GM19238 (cell line): ENCODE measurements at regions not wholly inside any gene's neighbourhood (a gene's known extent, or its start where the extent isn't known, plus 50 kb on each side); places are given as distances from the start of the nearest gene placed in this dataset.
"Not testable (repeated sequence)": the region's sequence is repeated elsewhere in the genome, so short reads cannot be mapped to it uniquely, and the experiment has no call there.

ENCODE experiments used
- DNase-seq: peaks from one replicate; pipeline ENCODE4 v3.0.0; 2011; ENCODE audit warnings: low spot score; ENCODE audit not compliant: insufficient read length

DNA sequence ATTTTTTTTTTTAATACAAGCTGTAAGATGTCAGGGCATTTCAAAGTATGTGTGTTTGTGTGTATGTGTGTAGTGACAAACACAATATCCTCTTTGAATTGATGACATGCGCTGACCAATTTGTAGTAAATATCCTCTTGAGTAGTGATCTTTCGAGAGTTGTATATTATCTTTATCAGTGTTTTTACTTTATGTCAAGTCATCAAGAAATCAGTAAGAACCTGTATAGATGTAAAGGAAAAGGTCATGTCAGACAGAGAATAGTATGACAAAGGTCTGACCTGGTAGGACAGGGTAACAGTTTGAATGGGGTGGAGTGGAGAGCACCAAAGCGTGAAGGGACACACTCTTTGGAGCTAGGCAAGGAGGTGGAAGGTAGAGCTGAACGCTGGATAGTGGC is 1931.4 kb upstream of the CELF4 start:
- DNase-seq: no peak

DNA sequence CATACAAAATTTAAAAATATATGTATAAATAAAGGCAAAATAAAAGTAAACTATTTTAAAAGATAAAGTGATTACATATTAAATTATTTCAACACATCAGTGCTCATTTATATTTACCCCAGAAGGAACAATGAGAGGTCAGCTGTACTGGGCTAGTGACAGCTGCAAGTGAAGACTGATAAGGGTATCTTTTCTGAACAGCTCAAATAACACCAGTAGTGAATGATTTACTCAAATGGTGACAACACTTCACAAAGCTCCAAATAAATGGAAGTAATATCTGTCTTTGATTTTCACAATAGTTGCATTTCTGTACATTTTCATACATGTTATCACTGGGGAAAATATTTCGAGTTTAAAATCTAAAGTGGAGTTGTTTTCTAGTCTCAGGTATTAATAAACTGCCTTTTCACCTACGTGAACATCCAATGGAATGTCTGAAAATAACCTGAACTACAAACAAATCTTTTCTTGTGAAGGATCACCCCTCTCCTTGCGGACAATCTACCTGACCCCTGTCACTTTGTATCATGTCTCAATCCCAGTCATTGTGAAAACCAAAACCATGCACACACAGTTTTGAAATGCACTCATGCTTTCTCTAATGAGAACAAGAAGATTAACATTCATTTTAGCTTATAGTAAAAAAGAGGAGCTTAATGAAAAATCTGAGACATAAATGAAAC is 1928.8 kb upstream of the CELF4 start:
- DNase-seq: no peak

DNA sequence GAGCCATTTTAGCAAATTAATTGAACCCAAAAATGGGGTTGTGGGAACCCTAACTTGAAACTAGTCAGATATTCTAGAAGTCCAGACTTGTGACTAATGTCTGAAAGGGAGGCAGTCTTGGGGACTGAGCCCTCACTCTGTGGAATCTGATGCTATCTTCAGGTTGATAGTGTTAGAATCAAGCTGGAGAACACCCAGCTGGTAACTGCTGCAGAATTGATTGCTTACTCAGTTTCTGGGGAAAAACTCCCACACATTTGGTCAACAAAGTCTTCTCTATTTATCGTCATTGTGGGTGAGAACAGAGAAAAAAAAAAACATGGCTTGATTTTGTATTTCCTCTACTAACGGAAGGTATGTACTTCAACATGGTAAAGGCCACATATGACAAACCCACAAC is 1925.8 kb upstream of the CELF4 start:
- DNase-seq: no peak

- DNase-seq: no peak
These were observed 1923.8 kb upstream of the CELF4 start for GRCh38 chr18:39489431-39489830.

GRCh38 chr18:39487932-39488331 is 1922.3 kb upstream of the CELF4 start:
- DNase-seq: no peak

DNA sequence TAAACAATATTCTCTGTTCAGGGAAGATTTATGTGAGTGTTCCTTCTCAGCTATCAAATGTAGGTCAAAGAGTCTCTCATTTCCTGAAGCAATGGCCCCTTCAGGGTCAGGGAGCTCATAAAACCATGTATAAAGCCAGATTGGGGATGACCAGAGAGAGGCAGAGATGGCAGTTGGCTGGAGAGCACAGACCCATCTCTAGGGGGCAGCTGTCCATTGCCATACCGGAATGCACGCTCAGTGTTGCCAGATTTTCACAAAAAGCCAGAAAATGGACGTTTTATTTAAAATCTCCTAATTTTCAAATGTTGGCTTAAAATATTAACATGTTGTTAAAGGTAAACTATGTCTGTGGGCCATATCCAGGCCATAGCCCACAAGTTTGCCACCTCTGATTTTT is 1920.7 kb upstream of the CELF4 start:
- DNase-seq: no peak

GRCh38 chr18:39485696-39486095 is 1920.1 kb upstream of the CELF4 start:
- DNase-seq: no peak

DNA sequence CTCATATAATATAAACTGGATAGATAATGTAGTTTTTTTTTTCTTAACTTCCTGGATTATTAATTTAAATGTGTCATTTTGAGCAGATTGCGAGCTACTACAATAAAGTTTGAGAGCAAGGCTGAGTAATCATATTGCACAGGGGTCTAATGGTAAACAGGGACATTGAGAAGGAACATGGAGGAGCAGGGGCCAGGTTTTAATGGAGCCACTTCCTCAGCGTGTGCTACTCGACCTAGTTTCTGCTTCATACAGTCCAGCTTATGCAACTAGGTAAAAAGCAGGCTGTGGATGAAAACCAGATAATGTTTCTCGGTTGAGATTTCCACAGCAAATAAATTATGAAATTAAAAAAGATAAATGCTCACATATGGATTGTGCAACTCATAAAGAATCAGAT is 1915.7 kb upstream of the CELF4 start:
- DNase-seq: no peak

GRCh38 chr18:39480494-39481195 is 1915.0 kb upstream of the CELF4 start:
- no peak for DNase-seq

GRCh38 chr18:39464006-39464405 is 1898.4 kb upstream of the CELF4 start:
- no peak for DNase-seq

DNA sequence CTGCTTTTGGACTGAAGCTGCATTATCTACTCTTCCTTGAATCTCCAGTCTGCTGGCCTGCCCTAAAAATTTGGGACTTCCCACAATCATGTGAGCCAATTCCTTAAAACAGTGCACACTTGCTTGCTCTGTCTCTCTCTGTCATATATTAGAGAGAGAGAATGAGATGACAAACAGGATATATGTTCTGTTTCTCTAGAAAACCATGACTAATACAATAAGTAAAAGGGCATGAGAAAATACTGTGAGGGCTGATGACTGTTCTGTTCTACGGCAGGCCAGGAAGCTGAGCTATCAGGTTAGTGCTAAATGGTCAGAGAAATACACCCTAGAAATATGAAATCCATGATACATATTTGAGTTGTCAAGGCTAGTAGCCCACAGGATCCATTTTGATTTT is 1896.8 kb upstream of the CELF4 start:
- no peak for DNase-seq

- DNase-seq: no peak
These were observed 1894.5 kb upstream of the CELF4 start for GRCh38 chr18:39460136-39460535.

- DNase-seq: no peak
These were observed 1889.7 kb upstream of the CELF4 start for GRCh38 chr18:39455285-39455684.

DNA sequence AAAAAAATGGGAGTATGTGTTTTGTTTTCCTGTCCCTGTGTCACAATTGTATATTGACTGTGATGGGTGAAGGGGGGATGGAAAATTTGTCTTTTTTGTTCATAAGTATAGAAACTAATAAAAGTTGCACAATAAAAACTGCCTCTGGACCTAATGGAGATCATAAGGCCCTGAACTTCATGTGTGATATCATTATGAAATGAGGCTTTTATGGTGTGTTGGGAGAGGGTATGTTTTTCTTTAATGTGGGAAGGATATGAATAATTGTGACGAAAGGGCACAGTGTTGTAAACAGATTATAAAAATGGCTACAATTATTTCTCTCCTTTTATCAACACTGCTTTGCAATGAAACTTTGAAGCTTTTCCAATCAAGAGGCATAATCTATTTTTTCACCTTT is 1889.3 kb upstream of the CELF4 start:
- DNase-seq: no peak

DNA sequence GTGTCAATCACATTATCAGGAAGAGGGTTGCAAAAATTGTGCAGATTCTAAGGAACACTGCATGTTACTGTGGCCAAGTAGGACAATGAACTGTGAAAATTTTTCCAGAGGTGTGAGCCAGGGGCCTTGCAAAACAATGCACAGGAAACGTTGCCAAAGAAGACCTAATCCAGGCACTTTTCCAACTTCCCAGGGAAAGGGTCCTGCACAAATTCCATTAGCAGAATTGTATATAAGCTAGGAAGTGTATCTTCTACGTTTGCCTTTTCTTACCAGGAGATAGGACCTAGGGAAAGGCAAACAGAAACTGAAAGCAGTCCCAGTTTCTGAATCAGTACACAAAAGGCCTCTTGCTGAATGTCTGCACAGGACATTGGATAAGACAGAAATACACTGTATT is 1888.3 kb upstream of the CELF4 start:
- DNase-seq: no peak

DNA sequence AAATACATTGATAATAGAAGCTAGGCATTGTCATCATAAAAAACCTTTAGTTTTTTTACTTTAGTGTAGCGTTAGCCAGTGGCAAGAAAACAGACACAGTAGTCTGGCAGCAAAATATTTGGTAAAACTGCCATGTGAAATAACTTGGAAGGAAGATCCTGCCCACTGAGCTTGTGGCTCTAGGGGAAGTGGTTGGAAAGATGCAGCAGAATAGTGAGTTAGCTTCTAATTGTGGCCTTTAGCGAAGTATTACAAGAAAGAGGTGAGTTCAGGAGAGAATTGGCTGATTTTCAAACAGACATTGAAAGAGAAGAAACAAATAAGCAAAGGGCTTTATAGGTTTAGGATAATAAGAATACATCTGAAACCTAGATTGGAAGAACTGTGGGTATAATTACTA is 1887.8 kb upstream of the CELF4 start:
- DNase-seq: no peak

DNA sequence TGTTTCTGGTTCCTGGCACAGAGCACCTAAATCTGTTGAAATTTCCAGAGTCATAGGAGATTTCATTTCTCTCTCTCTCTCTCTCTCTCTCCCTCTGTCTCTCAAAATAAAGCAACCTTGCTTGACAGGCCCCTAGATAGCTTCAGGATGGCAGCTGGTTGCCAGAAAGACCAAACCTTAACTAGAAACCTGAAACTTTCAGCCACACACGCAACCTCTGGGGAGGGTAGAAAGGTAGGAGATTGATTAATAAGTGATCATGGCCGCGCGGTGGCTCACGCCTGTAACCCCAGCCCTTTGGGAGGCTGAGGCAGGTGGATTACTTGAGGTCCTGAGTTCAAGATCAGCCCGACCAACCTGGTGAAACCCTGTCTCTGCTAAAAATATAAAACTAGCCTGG is 1885.4 kb upstream of the CELF4 start:
- DNase-seq: no peak

GRCh38 chr18:39449566-39449965 is 1884.0 kb upstream of the CELF4 start:
- no peak for DNase-seq

DNA sequence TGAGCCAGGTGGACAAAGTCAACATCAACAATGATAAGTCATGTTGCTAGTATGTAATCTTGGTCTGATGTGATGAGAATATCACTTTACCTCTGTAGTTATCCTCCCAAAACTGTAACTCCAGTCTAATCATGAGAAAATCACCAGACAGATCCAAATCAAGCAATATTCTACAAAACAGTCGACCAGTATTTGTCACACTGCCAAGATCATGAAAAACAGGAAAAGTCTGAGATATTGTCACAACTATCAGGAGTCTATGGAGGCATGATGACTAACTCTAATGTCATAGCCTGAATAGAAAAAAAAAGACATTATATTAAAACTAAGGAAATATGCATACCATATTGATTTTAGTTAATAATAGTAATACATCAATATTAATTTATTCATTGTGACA is 1883.3 kb upstream of the CELF4 start:
- no peak for DNase-seq

DNA sequence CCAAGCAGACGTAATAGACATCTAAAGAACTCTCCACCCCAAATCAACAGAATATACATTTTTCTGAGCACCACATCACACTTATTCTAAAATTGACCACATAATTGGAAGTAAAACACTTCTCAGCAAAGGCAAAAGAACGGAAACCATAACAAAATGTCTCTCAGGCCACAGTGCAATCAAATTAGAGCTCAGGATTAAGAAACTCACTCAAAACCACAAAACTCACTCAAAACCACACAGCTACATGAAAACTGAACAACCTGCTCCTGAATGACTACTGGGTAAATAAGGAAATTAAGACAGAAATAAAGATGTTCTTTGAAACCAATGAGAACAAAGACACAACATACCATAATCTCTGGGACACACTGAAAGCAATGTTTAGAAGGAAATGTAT is 1879.4 kb upstream of the CELF4 start:
- DNase-seq: not testable (repeated sequence)

GRCh38 chr18:39441648-39442047 is 1876.0 kb upstream of the CELF4 start:
- no peak for DNase-seq

- DNase-seq: no peak
These were observed 1870.4 kb upstream of the CELF4 start for GRCh38 chr18:39435996-39436395.

GRCh38 chr18:39435209-39435608 is 1869.6 kb upstream of the CELF4 start:
- no peak for DNase-seq
